ENCODE measurements at regions not wholly inside any gene's neighbourhood (a gene's known extent, or its start where the extent isn't known, plus 50 kb on each side); places are given as distances from the start of the nearest gene placed in this dataset.

GRCh38 chr3:137191951-137192350 is 234.2 kb downstream of the IL20RB start:
- no peak for TF ChIP-seq USF2 (IDR thresholded peaks at IDR 0.05; ENCODE audit: low read depth, low read length)
- TF ChIP-seq MAFK (IDR thresholded peaks at IDR 0.05; ENCODE audit: low read depth, low read length): no peak
- TF ChIP-seq RCOR1 (IDR thresholded peaks at IDR 0.05; ENCODE audit: insufficient replicate concordance, low read length): no peak
- TF ChIP-seq POLR2A (IDR thresholded peaks at IDR 0.05; ENCODE audit: low read depth, low read length): no peak
- TF ChIP-seq SMC3 (IDR thresholded peaks at IDR 0.05; ENCODE audit: low read depth, low read length): no peak
- TF ChIP-seq CTCF (conservative IDR thresholded peaks at IDR 0.05; ENCODE audit: low read depth, low read length): no peak
- no peak for TF ChIP-seq ELK1 (IDR thresholded peaks at IDR 0.05; ENCODE audit: borderline replicate concordance, low read depth, low read length)
- TF ChIP-seq RAD21 (IDR thresholded peaks at IDR 0.05; ENCODE audit: low read length): no peak
- TF ChIP-seq BHLHE40 (IDR thresholded peaks at IDR 0.05; ENCODE audit: low read depth, low read length): no peak
- no peak for TF ChIP-seq CEBPB (IDR thresholded peaks at IDR 0.05; ENCODE audit: low read depth, low read length)
- no peak for TF ChIP-seq FOS (IDR thresholded peaks at IDR 0.05; ENCODE audit: low read depth, low read length)
- no peak for TF ChIP-seq MAZ (IDR thresholded peaks at IDR 0.05; ENCODE audit: borderline replicate concordance, low read depth, low read length)
- TF ChIP-seq RFX5 (IDR thresholded peaks at IDR 0.05; ENCODE audit: low read depth, low read length): no peak
- no peak for TF ChIP-seq CHD1 (IDR thresholded peaks at IDR 0.05; ENCODE audit: low read depth, low read length)
